ENCODE measurements at regions not wholly inside any gene's neighbourhood (a gene's known extent, or its start where the extent isn't known, plus 50 kb on each side); places are given as distances from the start of the nearest gene placed in this dataset.

- Histone ChIP-seq H3K9me3 (no peaks in the 10 kb centered on the region), H3K36me3 (ENCODE audit: low read depth) (no peaks in the 10 kb centered on the region), H3K4me3 (no peak overlapping the region), H3K4me1 (ENCODE audit: low read depth) (no peaks in the 10 kb centered on the region)
- no peak for ATAC-seq
- intact Hi-C loops (cut with DNase I, micrococcal nuclease) = no loop called here
- no peak for TF ChIP-seq CTCF (IDR thresholded peaks at IDR 0.05)
- no peak for DNase-seq
These were observed 759.7 kb upstream of the RGS18 start for GRCh38 chr1:191398551-191398950.

GRCh38 chr1:191405417-191405816, 752.8 kb upstream of the RGS18 start:
- no peak for DNase-seq
- H3K9me3 ChIP-seq = no peaks in the 10 kb centered on the region
- no peak overlapping the region for H3K4me3 ChIP-seq
- TF ChIP-seq CTCF (IDR thresholded peaks at IDR 0.05) = no peak
- H3K36me3 ChIP-seq (ENCODE audit: low read depth) = no peaks in the 10 kb centered on the region
- no peaks in the 10 kb centered on the region for H3K4me1 ChIP-seq (ENCODE audit: low read depth)
- no peak for ATAC-seq
- intact Hi-C loops (cut with DNase I, micrococcal nuclease) = no loop called here

GRCh38 chr1:191414981-191415640, 743.2 kb upstream of the RGS18 start:
- intact Hi-C loops (cut with DNase I, micrococcal nuclease) = no loop called here
- no peak for DNase-seq

GRCh38 chr1:191419842-191420241, 738.4 kb upstream of the RGS18 start:
- no peak for TF ChIP-seq CTCF (IDR thresholded peaks at IDR 0.05)

More at GRCh38 chr1:191414981-191415640, 743.2 kb upstream of the RGS18 start:
- no peak overlapping the region for H3K4me3 ChIP-seq
- no peak for TF ChIP-seq CTCF (IDR thresholded peaks at IDR 0.05)
- H3K36me3 ChIP-seq (ENCODE audit: low read depth) = no peaks in the 10 kb centered on the region
- ATAC-seq = no peak
- H3K4me1 ChIP-seq (ENCODE audit: low read depth) = no peaks in the 10 kb centered on the region
- no peaks in the 10 kb centered on the region for H3K9me3 ChIP-seq

GRCh38 chr1:191427593-191427992, 730.7 kb upstream of the RGS18 start:
- no peaks in the 10 kb centered on the region for H3K4me1 ChIP-seq (ENCODE audit: low read depth)
- H3K9me3 ChIP-seq = no peaks in the 10 kb centered on the region
- intact Hi-C loops (cut with DNase I, micrococcal nuclease) = no loop called here
- no peak overlapping the region for H3K4me3 ChIP-seq
- H3K36me3 ChIP-seq (ENCODE audit: low read depth) = no peaks in the 10 kb centered on the region
- no peak for TF ChIP-seq CTCF (IDR thresholded peaks at IDR 0.05)
- DNase-seq (no peak), ATAC-seq (no peak)

More at GRCh38 chr1:191419842-191420241, 738.4 kb upstream of the RGS18 start:
- no peak for DNase-seq
- Histone ChIP-seq H3K9me3 (no peaks in the 10 kb centered on the region), H3K36me3 (ENCODE audit: low read depth) (no peaks in the 10 kb centered on the region), H3K4me1 (ENCODE audit: low read depth) (no peaks in the 10 kb centered on the region), H3K4me3 (no peak overlapping the region)
- intact Hi-C loops (cut with DNase I, micrococcal nuclease) = no loop called here
- ATAC-seq = no peak

- H3K36me3 ChIP-seq (ENCODE audit: low read depth) = no peaks in the 10 kb centered on the region
- no peak for ATAC-seq
- no peak for TF ChIP-seq CTCF (IDR thresholded peaks at IDR 0.05)
- no peak for DNase-seq
- no peak overlapping the region for H3K4me3 ChIP-seq
- no peaks in the 10 kb centered on the region for H3K4me1 ChIP-seq (ENCODE audit: low read depth)
- intact Hi-C loops (cut with DNase I, micrococcal nuclease) = no loop called here
- no peaks in the 10 kb centered on the region for H3K9me3 ChIP-seq
These were observed 725.4 kb upstream of the RGS18 start for GRCh38 chr1:191432817-191433216.
